Testis (tissue), 2 donors: ENCODE measurements at regions not wholly inside any gene's neighbourhood (a gene's known extent, or its start where the extent isn't known, plus 50 kb on each side); places are given as distances from the start of the nearest gene placed in this dataset.

ENCODE experiments used
- CTCF ChIP-seq, 3 experiments: fragments of 450-650 bp in 2 of 3; fragments of 200-600 bp in 1 of 3; sonication (generic) in 1 of 3; IDR thresholded peaks; one replicate each; pipeline ENCODE4 v1.5.1; 2016 to 2019; ENCODE audit warnings: antibody characterized with exemption in 3 of 3, mild to moderate bottlenecking in 2 of 3, moderate library complexity in 1 of 3
- POLR2A ChIP-seq: fragments of 450-650 bp; IDR thresholded peaks from one replicate; pipeline ENCODE4 v1.6.1; 2017; ENCODE audit warnings: antibody characterized with exemption, mild to moderate bottlenecking, moderate library complexity

- no peak for TF ChIP-seq CTCF (IDR thresholded peaks at IDR 0.05)
- TF ChIP-seq POLR2A = no peak
These were observed 207.0 kb downstream of the RRAGB start for GRCh38 chrX:55924574-55924973.
